Peyer's patch (tissue), 4 donors: ENCODE measurements at regions not wholly inside any gene's neighbourhood (a gene's known extent, or its start where the extent isn't known, plus 50 kb on each side); places are given as distances from the start of the nearest gene placed in this dataset.

Experiments used
- DNase-seq, 3 donors: peaks; one replicate each; pipeline ENCODE4 v3.0.0-alpha.2; 2017 to 2019
- H3K27ac ChIP-seq, 4 donors: fragments of 200-600 bp; sonication (generic); one replicate each; pipeline ENCODE4 v1.5.1; 2016 to 2019
- H3K27me3 ChIP-seq, 2 donors: fragments of 200-600 bp; sonication (generic); one replicate each; pipeline ENCODE4 v1.5.1; 2019
- H3K36me3 ChIP-seq, 3 donors: fragments of 200-600 bp; sonication (generic); one replicate each; pipeline ENCODE4 v1.5.1; 2016 to 2019
- H3K4me1 ChIP-seq, 4 donors: fragments of 200-600 bp; sonication (generic); one replicate each; pipeline ENCODE4 v1.5.1; 2016 to 2019
- H3K4me3 ChIP-seq, 4 donors: fragments of 200-600 bp; sonication (generic); 1 replicate in 3 of 4; 2 replicates in 1 of 4; pipeline ENCODE4 v1.5.1; 2016 to 2019; ENCODE audit warnings: mild to moderate bottlenecking in 1 of 4
- H3K9me3 ChIP-seq, 4 donors: fragments of 200-600 bp; sonication (generic); one replicate each; pipeline ENCODE4 v1.5.1; 2016 to 2019; ENCODE audit warnings: mild to moderate bottlenecking in 1 of 4
- POLR2A ChIP-seq, 2 donors: fragments of 450-650 bp; IDR thresholded peaks; one replicate each; pipeline ENCODE4 v1.5.1; 2017; ENCODE audit warnings: antibody characterized with exemption in 2 of 2, mild to moderate bottlenecking in 2 of 2, moderate library complexity in 2 of 2
- TF ChIP-seq, protein P1 (sequence below), 6 experiments: fragments of 450-650 bp in 4 of 6; fragments of 200-600 bp in 2 of 6; sonication (generic) in 1 of 6; IDR thresholded peaks; one replicate each; pipeline ENCODE4 v1.5.1; 2017 to 2019; ENCODE audit warnings: antibody characterized with exemption in 6 of 6, mild to moderate bottlenecking in 3 of 6, moderate library complexity in 1 of 6

DNA sequence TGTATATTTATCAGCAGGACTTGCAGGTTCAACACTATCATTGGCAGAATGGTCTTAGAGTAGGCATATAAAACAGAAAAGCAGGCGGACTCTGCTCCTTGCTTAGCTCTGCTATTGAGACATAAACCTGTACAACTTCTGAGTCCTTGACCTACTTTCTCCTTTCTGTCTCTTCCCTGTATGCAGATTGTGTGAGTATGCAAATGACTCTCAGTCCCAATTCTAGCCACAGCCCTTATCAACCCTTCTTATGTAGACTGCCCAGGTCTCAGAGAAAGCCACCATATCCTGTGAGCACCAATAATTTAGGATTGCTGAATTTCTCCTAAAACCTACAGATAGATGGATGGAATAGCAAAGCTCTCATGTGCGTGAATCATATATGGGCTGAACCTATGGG is 367.6 kb upstream of the DDI1 start:
- Histone ChIP-seq H3K9me3 (no peaks in the 10 kb centered on the region), H3K36me3 (no peaks in the 10 kb centered on the region), H3K27ac (no peak overlapping the region), H3K27me3 (no peaks in the 10 kb centered on the region), H3K4me3 (no peak overlapping the region), H3K4me1 (no peaks in the 10 kb centered on the region)
- no peak for DNase-seq
- TF ChIP-seq, protein P1, sequence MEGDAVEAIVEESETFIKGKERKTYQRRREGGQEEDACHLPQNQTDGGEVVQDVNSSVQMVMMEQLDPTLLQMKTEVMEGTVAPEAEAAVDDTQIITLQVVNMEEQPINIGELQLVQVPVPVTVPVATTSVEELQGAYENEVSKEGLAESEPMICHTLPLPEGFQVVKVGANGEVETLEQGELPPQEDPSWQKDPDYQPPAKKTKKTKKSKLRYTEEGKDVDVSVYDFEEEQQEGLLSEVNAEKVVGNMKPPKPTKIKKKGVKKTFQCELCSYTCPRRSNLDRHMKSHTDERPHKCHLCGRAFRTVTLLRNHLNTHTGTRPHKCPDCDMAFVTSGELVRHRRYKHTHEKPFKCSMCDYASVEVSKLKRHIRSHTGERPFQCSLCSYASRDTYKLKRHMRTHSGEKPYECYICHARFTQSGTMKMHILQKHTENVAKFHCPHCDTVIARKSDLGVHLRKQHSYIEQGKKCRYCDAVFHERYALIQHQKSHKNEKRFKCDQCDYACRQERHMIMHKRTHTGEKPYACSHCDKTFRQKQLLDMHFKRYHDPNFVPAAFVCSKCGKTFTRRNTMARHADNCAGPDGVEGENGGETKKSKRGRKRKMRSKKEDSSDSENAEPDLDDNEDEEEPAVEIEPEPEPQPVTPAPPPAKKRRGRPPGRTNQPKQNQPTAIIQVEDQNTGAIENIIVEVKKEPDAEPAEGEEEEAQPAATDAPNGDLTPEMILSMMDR (IDR thresholded peaks at IDR 0.05), result no peak
- TF ChIP-seq POLR2A (IDR thresholded peaks at IDR 0.05), result no peak

DNA sequence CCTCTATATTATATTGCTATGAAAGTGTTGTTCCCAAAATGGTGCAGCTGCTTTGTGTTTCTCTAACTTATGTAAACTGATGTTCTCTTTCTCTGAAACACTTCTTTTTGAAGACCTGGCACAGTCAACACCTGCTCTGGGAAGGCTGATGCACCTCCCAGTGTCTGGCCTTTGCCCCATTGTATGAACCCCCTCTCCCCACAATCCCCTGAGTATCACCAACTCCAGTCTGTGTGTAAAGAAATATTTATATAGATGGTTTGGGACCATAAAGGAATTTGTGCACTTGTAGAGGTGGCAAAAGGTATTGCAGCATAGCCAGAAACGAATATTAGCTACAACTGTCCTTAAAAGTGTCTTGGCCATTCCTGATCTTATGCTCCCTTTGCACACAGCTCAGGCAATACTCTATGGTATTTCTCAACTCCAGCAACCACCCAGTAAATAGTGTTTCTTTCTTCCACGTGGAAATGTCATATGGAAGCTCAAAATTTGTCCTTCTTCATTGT is 365.2 kb upstream of the DDI1 start:
- no peaks in the 10 kb centered on the region for H3K9me3 ChIP-seq
- TF ChIP-seq, protein P1 (IDR thresholded peaks at IDR 0.05), result no peak
- no peak for TF ChIP-seq POLR2A (IDR thresholded peaks at IDR 0.05)
- H3K27ac ChIP-seq, result no peak overlapping the region

DNA sequence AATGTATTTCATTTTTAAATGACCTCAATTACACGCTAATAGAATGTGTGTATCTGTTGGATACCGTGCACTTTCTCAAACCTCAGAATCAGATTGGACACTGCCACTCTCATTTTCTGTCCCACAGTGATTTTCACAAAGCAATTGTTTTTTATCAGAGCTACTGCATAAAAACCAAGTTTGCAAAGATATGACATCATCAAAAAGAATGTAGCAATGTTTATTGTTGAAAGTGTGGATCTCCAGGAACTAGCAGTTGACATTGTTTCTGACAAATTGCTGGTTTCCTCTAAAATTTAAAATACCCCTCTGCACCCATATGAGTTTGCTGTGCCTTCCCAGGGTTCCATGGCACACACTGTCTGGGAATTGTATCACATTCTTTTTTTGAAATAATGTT is 362.7 kb upstream of the DDI1 start:
- no peak for DNase-seq
- no peak for TF ChIP-seq POLR2A (IDR thresholded peaks at IDR 0.05)
- TF ChIP-seq, protein P1 (IDR thresholded peaks at IDR 0.05), result no peak

More for the DNA sequence above, 365.2 kb upstream of the DDI1 start:
- DNase-seq, result no peak
- H3K4me1 ChIP-seq, result no peaks in the 10 kb centered on the region
- no peaks in the 10 kb centered on the region for H3K27me3 ChIP-seq
- no peaks in the 10 kb centered on the region for H3K36me3 ChIP-seq
- no peak overlapping the region for H3K4me3 ChIP-seq

DNA sequence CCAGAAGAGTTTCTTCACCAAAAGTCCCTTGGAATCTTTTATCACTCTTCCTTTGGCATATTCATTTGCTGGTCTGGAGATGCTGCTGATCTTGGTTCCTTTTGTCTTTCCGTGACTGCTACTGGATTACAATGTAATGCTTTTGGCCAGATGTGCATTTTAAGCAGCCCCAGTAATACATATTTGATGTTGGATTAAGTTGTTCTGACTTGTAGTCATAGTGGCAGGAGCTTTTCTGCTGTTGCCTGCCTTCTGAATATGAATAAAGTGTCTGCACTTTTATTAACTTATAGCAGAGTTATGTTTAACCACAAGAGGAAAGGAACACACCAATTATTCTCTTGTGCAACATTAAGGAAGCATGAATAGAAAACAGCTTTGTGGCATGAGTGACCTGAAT is 360.0 kb upstream of the DDI1 start:
- H3K9me3 ChIP-seq, result no peaks in the 10 kb centered on the region
- H3K27me3 ChIP-seq, result no peaks in the 10 kb centered on the region
- no peaks in the 10 kb centered on the region for H3K4me1 ChIP-seq
- no peak overlapping the region for H3K27ac ChIP-seq
- no peak for DNase-seq
- TF ChIP-seq, protein P1 (IDR thresholded peaks at IDR 0.05), result no peak
- TF ChIP-seq POLR2A (IDR thresholded peaks at IDR 0.05), result no peak
- no peak overlapping the region for H3K4me3 ChIP-seq
- H3K36me3 ChIP-seq, result no peaks in the 10 kb centered on the region

More for the DNA sequence above, 362.7 kb upstream of the DDI1 start:
- Histone ChIP-seq H3K9me3 (no peaks in the 10 kb centered on the region), H3K27me3 (no peaks in the 10 kb centered on the region), H3K36me3 (no peaks in the 10 kb centered on the region), H3K4me3 (no peak overlapping the region), H3K27ac (no peak overlapping the region), H3K4me1 (no peaks in the 10 kb centered on the region)

DNA sequence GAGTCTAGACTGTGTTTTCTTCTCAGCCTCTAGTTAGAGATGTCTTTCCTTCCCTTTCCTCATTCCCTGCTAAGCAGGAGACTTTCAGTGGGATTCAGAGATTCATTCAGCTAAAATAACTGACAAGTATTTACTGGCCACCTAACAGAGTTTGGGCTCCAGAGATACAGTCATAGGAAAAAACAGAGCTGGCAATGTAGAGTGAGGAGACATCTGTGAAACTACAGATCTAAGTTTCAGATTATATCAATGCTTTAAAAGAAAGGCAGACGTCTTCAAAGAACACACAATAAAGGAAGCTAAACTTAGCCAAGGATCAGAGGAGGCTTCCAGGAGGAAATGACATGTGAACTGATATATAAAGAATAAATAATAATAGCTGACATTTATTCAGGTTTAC is 355.6 kb upstream of the DDI1 start:
- no peaks in the 10 kb centered on the region for H3K9me3 ChIP-seq
- H3K36me3 ChIP-seq, result no peaks in the 10 kb centered on the region
- H3K27me3 ChIP-seq, result no peaks in the 10 kb centered on the region
- no peak overlapping the region for H3K4me3 ChIP-seq
- TF ChIP-seq, protein P1 (IDR thresholded peaks at IDR 0.05), result no peak
- no peak for TF ChIP-seq POLR2A (IDR thresholded peaks at IDR 0.05)
- no peak for DNase-seq
- H3K27ac ChIP-seq, result no peak overlapping the region
- no peaks in the 10 kb centered on the region for H3K4me1 ChIP-seq

DNA sequence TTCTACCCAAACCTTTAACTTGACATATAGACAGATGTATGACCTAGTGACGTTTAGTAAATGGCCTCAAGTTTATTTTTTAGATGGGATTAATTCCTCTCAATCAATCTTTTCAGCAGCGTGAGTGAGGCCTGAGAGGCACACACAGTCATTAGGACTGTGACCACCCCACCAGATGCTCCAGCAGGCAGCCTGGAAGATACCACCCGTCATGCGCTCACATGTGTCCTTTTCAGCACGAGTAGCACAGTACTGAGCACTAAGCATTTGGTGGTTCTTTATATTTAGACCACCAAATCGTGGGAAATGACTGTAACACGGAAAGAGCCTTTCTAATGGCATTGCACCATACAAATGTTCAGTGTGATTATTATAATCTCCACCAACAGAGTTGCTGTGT is 354.6 kb upstream of the DDI1 start:
- H3K9me3 ChIP-seq, result no peaks in the 10 kb centered on the region
- no peak for DNase-seq
- no peaks in the 10 kb centered on the region for H3K36me3 ChIP-seq
- TF ChIP-seq, protein P1 (IDR thresholded peaks at IDR 0.05), result no peak
- no peak for TF ChIP-seq POLR2A (IDR thresholded peaks at IDR 0.05)
- H3K27ac ChIP-seq, result no peak overlapping the region
- H3K4me1 ChIP-seq, result no peaks in the 10 kb centered on the region
- H3K4me3 ChIP-seq, result peak overlapping the region in 1 of 4 donors; percentile 5
- no peaks in the 10 kb centered on the region for H3K27me3 ChIP-seq
